HTR-8/SVneo (cell line): ENCODE measurements at regions not wholly inside any gene's neighbourhood (a gene's known extent, or its start where the extent isn't known, plus 50 kb on each side); places are given as distances from the start of the nearest gene placed in this dataset.

ENCODE experiments used
- DNase-seq: peaks from one replicate; pipeline ENCODE4 v3.0.0; 2011; ENCODE audit warnings: low spot score, mixed read lengths; ENCODE audit not compliant: insufficient read length
- FAIRE-seq: peaks from 2 replicates; lab custom pipeline; 2011; peaks lifted over from hg19 to GRCh38; lab: Jason Lieb, UNC

DNA sequence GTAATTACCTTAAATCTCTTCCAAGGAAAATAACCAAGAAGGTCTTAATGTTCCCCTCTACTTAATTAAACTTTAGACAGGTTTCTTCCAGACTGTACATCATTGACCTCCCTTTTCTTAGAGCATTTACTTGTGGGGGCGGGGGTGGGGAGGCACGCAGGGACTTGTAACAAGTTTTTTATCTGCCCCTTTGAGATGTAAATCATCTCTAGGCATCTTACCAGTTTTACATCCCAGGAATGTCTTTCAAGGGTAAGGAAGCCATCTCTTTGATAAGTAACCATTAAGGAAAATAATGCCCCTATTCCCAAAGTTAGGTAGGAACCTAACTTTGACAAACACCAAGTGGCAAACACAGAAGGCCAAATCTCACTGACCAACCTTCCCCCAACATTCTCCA is 528.6 kb downstream of the SUCLA2 start:
- FAIRE-seq (no peak), DNase-seq (no peak)

DNA sequence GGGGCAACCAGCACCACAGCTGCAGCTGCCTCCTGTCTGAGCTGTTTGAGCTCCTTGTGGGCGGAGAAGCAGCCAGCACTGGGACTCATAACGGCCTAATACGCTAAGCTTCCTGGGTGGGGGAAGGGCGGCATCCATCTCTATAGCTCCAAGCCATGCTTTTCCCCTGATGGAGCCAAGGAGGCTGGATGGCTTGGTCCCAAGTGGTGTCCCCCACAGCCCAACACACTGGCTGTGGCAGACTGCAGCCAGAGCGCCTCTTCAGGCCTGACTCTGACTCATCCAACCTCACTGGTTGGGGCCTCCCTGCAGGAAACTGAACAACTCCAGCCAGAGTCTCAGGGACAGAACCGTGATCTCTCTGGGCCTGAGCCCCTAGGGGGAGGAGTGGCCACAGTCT is 537.3 kb downstream of the SUCLA2 start:
- FAIRE-seq (no peak), DNase-seq (no peak)

DNA sequence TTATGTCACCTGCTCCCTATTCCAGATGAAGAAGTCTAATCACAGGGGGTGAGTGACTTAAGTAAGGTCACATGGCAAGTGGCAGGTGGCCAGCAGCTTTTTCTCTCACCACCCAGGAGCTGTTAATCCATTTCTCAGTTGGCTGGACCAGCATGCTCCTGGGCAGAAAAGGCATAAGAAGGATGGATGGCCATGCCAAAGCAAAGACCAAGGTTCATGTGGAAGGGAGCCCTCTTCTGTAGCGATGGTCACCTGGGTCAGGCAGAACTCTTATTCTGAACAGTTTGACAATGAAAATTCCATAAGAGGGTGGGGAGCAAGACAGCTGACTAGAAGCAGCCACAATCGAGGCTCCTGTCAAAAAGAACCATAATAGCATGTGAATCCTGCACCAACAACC is 538.1 kb downstream of the SUCLA2 start:
- no peak for FAIRE-seq
- DNase-seq = no peak

DNA sequence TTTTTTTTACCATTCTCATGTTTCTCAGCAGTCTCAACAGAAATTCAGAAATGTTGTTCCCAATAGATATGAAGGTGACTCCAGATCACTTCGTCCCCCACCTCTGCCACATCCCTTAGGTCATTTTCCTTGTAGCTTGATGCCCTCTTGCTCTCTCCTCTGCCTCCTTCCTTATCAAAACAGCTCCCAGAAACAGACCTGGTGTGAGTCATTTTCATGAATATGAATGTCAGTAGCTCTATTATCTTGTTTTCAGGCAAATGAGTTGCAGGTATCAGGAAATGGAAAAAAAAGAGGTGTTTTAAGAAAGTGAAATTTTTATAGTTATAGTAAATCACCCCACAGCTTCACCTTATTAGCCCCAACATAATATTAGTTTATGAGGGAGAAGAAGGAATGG is 539.3 kb downstream of the SUCLA2 start:
- DNase-seq (no peak), FAIRE-seq (no peak)

DNA sequence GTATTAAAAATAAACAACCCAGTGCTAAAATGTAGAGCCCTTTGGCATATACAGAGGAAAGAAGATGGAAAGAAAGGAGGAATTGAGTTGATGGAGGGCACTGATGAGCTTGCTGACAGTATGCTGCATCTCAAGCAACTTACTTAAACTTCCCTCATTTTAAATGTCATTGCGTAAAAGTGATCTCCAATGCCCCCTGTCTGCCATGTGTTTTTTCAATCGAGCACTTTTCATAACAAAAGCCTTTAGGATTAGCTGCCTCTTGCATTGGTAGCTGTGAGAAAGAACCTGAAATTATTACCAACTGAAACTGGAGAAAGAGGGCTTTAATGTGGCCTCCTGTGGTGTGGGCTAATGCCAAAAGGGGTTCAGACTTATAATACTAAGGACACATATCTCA is 541.6 kb downstream of the SUCLA2 start:
- DNase-seq (no peak), FAIRE-seq (no peak)

DNA sequence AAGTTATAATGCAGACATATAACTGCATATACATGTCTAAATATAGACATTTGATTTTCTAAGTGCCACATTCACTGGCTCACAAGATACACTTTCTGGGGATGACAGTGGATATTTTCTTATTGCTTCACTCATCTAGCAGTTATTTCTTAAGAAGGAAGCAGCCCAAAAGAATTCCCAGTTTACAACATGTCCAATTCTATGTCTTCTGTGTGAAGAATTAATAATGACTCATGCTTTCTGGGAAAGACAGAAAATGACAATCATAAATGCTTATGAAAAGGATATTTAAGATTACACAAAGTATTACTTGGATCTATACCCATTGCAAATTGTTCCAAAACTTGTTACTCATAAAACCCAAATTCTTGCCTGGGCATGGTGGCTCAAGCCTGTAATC is 543.4 kb downstream of the SUCLA2 start:
- DNase-seq (no peak), FAIRE-seq (no peak)

DNA sequence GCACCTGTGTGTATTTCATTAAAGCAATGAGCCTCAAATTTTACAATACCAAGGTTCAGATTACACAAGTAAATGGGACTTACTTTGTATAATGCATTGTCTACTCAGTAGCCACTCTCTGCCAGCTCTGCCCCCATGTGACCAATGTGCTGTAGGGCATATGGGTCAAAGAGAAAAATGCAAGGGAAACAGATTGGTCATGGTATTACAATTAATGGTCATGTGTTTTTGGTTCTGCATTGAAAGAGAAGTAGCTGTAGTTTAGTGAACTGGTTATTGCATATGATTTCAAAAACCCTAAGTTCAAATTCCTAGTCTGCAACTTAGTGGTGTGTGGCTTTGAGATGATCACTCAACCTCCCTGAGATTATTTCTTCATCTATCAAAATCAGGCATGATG is 545.4 kb downstream of the SUCLA2 start:
- FAIRE-seq = no peak
- no peak for DNase-seq

DNA sequence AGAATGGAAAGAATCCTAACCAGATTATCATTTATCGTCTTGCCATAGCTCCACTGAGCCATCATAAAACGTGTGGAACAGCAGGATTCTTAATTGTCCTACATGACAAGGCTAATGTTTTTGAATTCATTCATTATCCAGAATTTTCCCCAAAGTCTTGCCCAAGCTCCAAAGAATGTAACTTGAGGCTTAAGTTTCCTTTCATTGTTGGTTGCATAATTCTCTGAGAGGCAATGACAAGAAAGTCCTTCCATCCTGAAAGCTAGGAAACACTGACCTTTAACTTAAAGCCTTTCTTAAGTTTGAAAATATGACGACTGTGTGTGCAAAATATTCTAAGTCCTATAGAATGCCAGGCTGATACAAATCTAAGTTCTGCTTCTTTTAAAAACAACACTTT is 546.1 kb downstream of the SUCLA2 start:
- FAIRE-seq = no peak
- no peak for DNase-seq

DNA sequence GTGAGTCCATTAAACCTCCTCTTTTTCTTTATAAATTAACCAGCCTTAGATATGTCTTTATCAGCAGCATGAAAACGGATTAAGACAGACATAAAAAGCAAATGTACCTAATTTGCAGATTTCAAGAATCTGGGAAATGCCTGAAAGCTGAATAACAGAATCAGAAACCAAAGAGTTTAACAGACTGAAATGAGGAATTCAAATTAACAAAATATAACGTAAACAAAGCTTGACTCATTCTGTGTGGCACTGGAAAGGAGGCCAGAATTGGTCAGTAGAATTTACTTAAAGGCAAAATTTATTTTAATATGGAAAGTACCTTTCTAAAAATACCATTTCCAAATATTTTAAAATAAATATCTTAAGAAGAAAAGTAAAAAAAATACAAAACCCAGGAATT is 540.6 kb upstream of the HTR2A start:
- FAIRE-seq (no peak), DNase-seq (no peak)

DNA sequence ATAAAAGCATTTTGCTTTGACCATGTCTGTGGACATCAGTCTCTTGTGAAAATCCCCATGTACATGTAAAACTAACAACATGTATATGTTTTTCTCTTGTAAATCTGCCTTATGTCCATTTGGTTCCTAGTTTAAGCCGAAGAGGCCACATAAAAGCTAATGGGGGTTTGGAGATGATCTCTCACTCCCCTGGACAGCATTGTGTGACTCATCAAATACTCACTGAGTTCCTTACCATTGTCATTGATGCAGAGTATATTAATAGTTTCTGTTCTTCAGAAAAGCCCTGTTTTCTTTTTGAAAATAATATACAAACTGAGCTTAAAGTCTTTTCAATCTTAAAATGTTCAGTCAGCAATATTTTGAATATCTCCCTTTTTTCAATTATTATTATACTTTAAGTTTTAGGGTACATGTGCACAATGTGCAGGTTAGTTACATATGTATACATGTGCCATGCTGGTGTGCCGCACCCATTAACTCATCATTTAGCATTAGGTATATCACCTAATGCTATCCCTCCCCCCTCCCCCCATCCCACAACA is 536.7 kb upstream of the HTR2A start:
- DNase-seq = no peak
- FAIRE-seq = no peak

DNA sequence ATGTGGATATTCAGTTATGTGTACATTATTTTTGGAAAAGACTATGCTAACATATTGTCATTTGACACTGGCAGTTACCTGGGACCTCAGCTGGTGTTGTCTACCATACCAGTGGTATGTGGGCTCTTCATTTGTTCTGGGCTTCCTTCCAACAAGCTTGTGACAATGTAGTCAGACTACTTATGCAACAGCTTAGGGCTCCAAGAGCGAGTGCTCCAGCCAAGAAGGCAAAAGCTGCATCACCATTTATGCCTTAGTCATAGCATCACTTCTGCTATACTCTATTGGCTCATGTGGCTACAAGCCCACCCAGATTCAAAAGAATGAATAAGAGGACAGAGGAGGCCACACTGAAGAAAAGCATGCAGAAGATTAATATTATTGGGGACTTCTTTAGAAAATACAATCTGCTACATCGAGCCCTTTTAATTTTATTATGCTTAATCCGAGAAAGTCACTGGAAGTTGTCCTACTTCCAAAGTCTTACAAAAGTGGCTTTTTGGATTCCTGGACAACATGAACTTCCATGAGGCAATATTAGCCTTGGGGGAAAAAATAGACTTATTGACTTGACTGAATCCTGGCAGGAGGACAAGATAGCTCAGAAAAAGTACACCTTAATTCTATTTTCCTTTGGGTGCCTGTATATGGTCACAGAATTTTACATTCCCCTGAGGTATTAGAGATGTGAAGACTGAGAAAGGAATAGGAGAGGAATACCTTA is 529.4 kb upstream of the HTR2A start:
- DNase-seq (no peak), FAIRE-seq (no peak)

DNA sequence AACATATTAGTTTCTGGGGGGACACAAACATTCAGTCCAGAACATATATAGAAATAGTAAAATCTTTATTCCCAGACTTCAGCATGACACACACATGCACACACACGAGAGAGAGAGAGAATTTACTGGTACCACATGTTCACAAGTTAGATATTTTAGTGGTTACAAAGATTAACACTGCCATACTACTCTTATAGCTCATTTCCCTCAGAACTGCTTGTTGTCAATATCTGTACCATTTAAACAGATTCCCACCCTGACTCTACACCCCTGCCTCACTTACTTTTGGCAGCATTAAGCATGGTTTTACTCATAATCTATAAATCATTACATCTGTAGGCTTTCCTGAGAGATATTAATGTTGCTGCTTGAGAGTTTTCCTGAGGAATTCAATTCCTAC is 524.7 kb upstream of the HTR2A start:
- no peak for FAIRE-seq
- DNase-seq = no peak

DNA sequence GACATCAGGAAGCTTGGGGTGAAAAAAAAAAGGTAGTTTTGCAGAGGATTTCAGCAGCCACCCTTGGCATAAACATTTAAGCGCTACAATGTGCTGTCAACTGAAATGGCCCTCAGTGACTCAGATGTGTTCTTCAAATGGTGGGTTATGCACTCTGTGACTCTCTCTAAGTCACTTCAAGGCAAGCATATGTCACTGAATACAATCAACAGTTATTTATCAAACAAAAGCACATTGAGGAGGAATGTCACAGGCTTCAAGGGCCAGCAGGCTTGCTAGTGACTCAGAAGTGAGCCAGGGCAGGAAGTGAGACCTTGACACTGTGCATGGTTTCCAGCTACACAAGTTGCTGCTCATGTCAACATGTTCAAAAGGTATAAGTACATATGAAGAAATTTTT is 523.7 kb upstream of the HTR2A start:
- DNase-seq = no peak
- FAIRE-seq = no peak

DNA sequence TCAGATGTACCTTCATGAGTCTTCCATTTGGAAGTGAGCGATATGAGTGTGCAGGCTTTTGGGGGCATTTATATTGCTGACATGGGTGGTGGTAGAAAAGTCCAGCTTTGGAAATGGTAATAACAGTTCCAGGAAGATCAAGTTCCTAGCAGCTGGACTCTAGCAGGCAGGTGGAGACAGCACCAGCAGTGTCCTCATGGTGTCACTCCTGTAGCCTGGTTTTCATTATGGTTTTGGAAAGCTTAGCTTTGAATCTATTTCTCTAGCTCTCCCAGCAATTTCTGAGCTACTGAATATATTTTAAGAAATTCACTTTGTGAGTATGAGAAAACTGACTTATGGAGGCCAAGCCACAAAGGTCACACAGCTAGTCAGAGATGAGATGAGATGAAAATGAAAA is 523.2 kb upstream of the HTR2A start:
- DNase-seq = no peak

DNA sequence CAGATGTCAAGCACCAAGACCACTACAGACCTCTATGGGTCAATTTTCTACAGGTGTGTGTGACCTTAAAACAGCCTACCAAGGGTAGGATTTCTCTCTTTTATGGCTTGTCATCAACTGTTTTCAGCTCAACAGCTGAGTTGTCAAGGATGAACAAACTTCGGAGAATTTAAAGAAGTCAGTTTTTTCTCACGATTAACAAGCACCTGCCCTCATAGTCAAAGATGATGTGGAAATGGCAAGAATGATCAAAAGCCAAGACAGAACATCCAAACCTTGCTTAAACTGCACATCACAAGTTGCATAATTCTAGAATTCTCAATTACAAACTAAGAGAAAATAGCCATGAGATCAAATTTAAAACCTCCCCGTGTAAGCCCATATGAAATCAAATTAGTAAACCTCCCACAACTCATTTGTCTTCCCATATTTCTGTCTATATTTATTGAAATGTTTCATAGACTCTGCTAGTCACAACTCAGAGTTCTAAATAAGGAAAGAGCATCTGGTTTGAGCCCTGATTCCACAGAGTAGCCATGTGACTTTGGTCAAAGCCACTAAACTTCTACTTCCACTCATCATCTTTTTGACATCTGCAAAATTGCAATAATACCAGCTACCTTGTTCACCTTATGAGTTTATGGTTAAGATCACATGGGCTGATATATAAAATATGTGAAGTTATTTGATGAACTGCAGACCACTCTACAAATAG is 521.5 kb upstream of the HTR2A start:
- FAIRE-seq = no peak
- DNase-seq = no peak

More for the DNA sequence above, 523.2 kb upstream of the HTR2A start:
- no peak for FAIRE-seq

DNA sequence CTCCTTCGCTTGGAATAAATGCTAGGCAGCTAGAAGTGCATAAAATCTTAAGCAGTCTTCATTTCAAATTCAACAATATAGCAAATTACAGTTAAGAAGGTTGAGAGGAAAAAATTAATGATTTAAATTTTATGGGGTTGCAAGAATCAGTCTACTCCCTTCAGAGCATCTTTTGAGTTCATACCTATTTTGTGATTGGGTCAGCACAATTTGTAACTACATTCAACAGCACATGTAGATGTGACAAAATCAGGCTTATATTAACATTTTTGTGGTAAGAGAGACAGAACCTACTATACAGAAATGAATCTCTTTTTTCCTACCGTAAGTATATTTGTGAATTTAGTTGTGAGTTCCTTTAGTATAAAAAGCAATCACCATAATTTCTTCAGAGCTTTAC is 520.6 kb upstream of the HTR2A start:
- FAIRE-seq (no peak), DNase-seq (no peak)

DNA sequence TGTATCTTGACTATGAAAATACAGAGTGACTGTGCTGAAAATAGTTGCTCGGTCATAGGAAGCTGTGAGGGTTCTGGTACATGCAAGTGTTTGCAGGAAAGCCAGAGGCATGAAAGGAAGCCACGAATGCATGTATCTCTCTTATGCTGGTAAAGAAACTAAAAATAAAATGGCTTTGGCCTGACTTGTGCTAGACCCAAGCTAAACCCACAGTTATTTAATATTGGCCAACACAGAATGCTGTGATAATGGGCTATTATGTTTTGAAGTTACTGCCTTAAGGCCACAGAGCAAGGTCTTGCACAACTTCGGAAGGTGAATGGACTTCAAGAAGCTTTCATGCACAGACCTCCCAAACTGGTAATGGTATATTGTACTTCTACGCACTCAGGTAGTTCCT is 518.2 kb upstream of the HTR2A start:
- FAIRE-seq = no peak
- no peak for DNase-seq

DNA sequence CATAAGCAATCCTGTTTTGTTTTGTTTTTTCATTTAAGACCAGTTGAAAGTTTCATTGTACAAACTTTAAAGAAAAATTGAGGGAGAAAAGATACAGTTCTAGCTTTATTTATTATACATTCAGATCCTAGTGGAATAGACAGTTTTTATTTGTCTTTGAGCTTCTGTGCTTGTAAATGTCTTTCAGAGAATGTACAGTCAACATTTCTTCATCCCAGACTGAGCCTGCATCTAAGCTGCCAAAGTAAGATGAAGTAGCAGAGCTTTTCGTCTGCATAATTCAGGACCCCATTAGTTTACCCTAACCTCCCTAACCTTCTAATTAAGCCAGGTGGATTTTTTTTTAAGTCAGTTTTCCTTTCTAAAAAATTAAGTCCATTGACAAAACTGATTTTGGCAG is 516.7 kb upstream of the HTR2A start:
- DNase-seq = no peak
- FAIRE-seq = no peak

DNA sequence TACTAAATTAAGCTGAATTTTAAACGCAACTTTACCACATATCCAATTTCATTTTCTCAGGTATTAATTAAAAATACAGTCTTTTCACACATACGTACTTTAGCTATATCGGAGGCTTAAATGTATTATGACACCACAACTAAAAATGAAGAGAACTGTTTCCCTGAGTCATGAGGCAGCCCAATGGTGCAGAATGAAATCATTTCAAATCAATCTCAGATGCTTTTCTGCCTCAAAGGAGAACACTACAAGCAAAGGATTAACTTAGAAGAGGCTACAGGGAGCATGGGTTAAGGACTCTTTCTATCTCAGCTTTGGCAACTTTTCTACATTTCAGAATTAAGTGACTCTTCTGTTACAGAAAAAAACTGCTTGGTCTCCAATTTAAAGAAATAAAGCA is 516.3 kb upstream of the HTR2A start:
- FAIRE-seq (no peak), DNase-seq (no peak)

DNA sequence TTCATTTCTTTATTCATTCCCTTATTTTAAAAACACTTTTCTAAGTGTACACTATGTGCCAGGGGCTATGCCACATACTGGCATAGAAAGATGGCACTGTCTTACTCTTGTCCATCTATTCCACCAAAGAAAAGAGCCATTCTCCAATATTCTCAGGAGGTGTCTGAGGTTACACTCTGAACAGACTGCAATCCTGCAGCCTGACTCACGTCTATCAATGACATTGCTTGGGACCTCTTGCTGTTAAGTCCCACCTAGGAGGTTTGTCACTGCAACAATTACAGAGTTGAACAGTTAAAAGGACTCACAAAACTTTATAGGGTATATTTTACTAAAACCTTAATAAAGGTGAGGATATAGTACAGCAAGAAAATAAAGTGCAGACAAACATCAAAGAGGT is 512.9 kb upstream of the HTR2A start:
- no peak for DNase-seq
- FAIRE-seq = no peak

DNA sequence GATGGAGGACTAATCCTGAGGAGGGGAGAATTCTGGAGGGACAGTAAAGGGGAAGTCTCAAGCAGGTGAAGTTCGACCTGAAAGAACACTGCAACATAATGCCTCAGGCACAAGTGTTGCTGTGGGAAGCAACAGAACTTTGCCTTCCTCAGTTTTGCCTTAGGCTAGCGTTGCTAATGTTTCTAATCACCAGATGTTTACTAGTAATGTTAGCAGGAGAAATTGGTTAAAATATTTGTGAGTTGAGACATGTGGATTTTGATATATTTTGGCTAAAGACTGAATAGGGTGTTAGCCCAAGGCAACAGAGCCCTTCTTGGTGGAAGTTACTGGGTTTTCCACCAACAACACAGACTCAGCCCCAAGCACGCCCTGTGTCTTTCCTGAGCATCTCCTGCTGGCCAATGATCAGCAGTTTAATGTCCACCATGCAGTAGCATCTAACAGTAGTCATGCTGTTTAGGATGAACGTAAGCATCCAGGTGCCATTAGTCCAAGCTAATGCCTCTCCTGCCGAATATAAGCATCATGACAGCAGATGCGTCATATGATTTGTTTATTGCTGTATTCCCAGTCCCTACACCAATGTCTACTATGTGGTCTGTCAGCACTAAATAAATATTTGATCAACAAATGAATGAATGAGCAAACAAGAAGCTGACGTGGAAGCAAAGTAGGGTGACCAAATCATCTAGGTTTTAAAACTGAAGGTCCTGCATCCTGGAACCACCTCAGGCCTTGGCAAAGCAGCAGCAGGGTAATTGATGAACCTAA is 511.9 kb upstream of the HTR2A start:
- no peak for FAIRE-seq
- DNase-seq = no peak
